CD14-positive monocyte (primary cell): ENCODE measurements at regions not wholly inside any gene's neighbourhood (a gene's known extent, or its start where the extent isn't known, plus 50 kb on each side); places are given as distances from the start of the nearest gene placed in this dataset.

Experiments
- DNase-seq, 3 donors: peaks; one replicate each; pipeline ENCODE4 v3.0.0-alpha.2; 2011 to 2022
- H2AFZ ChIP-seq: 2 replicates; pipeline ENCODE4 v1.6.0; 2012; ENCODE audit warnings: mild to moderate bottlenecking, low read depth, low read length, inconsistent platforms; ENCODE audit not compliant: insufficient read depth, poor library complexity, severe bottlenecking
- H3K27ac ChIP-seq, 2 donors: 1 replicate in 1 of 2; 2 replicates in 1 of 2; pipeline ENCODE4 v1.5.1; 2012 to 2013; ENCODE audit warnings: low read length in 2 of 2, control low read depth in 1 of 2, inconsistent platforms in 1 of 2, low read depth in 1 of 2, mild to moderate bottlenecking in 1 of 2
- H3K27me3 ChIP-seq, 2 donors: one replicate each; pipeline versions ENCODE4 v1.6.0 to v1.6.1; 2011 to 2013; ENCODE audit warnings: low read length in 2 of 2; ENCODE audit not compliant: control insufficient read depth in 2 of 2, insufficient read depth in 2 of 2
- H3K36me3 ChIP-seq, 2 donors: replicated peaks in 1 of 2; 1 replicate in 1 of 2; 2 replicates in 1 of 2; pipeline versions ENCODE4 v1.5.1 to v1.6.1; 2012 to 2013; ENCODE audit warnings: low read length in 2 of 2, control low read depth in 1 of 2, inconsistent platforms in 1 of 2, mild to moderate bottlenecking in 1 of 2; ENCODE audit not compliant: insufficient read depth in 2 of 2, control insufficient read depth in 1 of 2
- H3K4me1 ChIP-seq, 2 donors: 1 replicate in 1 of 2; 2 replicates in 1 of 2; pipeline versions ENCODE4 v1.5.1 to v1.6.1; 2012 to 2013; ENCODE audit warnings: low read length in 2 of 2, control low read depth in 1 of 2, inconsistent platforms in 1 of 2, mild to moderate bottlenecking in 1 of 2, moderate library complexity in 1 of 2; ENCODE audit not compliant: insufficient read depth in 2 of 2, control insufficient read depth in 1 of 2
- H3K4me2 ChIP-seq: replicated peaks from 2 replicates; pipeline ENCODE3; 2012; ENCODE audit warnings: low read length, moderate library complexity, mild to moderate bottlenecking; ENCODE audit not compliant: poor library complexity, severe bottlenecking; ENCODE audit errors: extremely low read depth
- H3K4me3 ChIP-seq, 3 experiments: fragments of 200-600 bp in 1 of 3; sonication (generic) in 1 of 3; replicated peaks in 1 of 3; 1 replicate in 2 of 3; 2 replicates in 1 of 3; pipeline ENCODE4 v1.5.1; 2011 to 2013; ENCODE audit warnings: low read length in 3 of 3, mild to moderate bottlenecking in 3 of 3, control low read depth in 2 of 3, low read depth in 2 of 3, inconsistent platforms in 1 of 3, moderate library complexity in 1 of 3
- H3K79me2 ChIP-seq: 2 replicates; pipeline ENCODE4 v1.6.0; 2012; ENCODE audit warnings: mild to moderate bottlenecking, control low read depth, inconsistent platforms, low read length, moderate library complexity; ENCODE audit not compliant: insufficient read depth
- H3K9ac ChIP-seq: 2 replicates; pipeline ENCODE4 v1.6.0; 2017; ENCODE audit warnings: low read length, mild to moderate bottlenecking; ENCODE audit not compliant: insufficient read depth, poor library complexity, severe bottlenecking
- H3K9me3 ChIP-seq, 2 donors: replicated peaks in 1 of 2; 1 replicate in 1 of 2; 2 replicates in 1 of 2; pipeline versions ENCODE4 v1.5.1 to v1.6.1; 2012 to 2013; ENCODE audit warnings: low read length in 2 of 2, control low read depth in 1 of 2; ENCODE audit not compliant: control insufficient read depth in 1 of 2, insufficient read depth in 1 of 2
- H4K20me1 ChIP-seq: 2 replicates; pipeline ENCODE4 v1.6.0; 2012; ENCODE audit warnings: mild to moderate bottlenecking, low read length, control low read depth, moderate library complexity; ENCODE audit not compliant: insufficient read depth
- H3K27ac Mint-ChIP-seq, 7 donors: one replicate each; pipeline ENCODE4 v1.8.0; 2020; ENCODE audit warnings: mild to moderate bottlenecking in 7 of 7, mixed read lengths in 7 of 7, moderate library complexity in 6 of 7, inconsistent platforms in 2 of 7
- H3K27me3 Mint-ChIP-seq, 3 donors: one replicate each; pipeline ENCODE4 v1.8.0; 2021 to 2022; ENCODE audit warnings: low read depth in 3 of 3, mild to moderate bottlenecking in 3 of 3, mixed read lengths in 3 of 3, moderate library complexity in 3 of 3, inconsistent platforms in 1 of 3
- H3K36me3 Mint-ChIP-seq, 2 donors: one replicate each; pipeline ENCODE4 v1.8.0; 2020; ENCODE audit warnings: mixed read lengths in 2 of 2, inconsistent platforms in 1 of 2, mild to moderate bottlenecking in 1 of 2
- H3K4me1 Mint-ChIP-seq: one replicate; pipeline ENCODE4 v1.8.0; 2020; ENCODE audit warnings: mild to moderate bottlenecking, mixed read lengths
- H3K4me3 Mint-ChIP-seq, 2 donors: one replicate each; pipeline ENCODE4 v1.8.0; 2020; ENCODE audit warnings: mild to moderate bottlenecking in 2 of 2, mixed read lengths in 2 of 2, moderate library complexity in 1 of 2
- H3K9me3 Mint-ChIP-seq, 7 donors: one replicate each; pipeline ENCODE4 v1.8.0; 2020 to 2022; ENCODE audit warnings: mixed read lengths in 7 of 7, mild to moderate bottlenecking in 6 of 7, moderate library complexity in 6 of 7, inconsistent platforms in 2 of 7
- CTCF ChIP-seq: fragments of 200-600 bp; IDR thresholded peaks from one replicate; pipeline ENCODE4 v1.8.0; 2022; ENCODE audit warnings: antibody characterized with exemption, mild to moderate bottlenecking
- WGBS: methylation state at CpG from one replicate; pipeline ENCODE4 v1.1.5; 2013; ENCODE audit warnings: missing lambda C conversion rate; ENCODE audit not compliant: insufficient coverage; 5-methylcytosine and 5-hydroxymethylcytosine counted together
- intact Hi-C, 2 donors: fragments of 100-400 bp; cut with micrococcal nuclease; formaldehyde crosslinking; loops; one replicate each; pipeline versions ENCODE4 v1.15.0 to v1.15.1; 2023

GRCh38 chr1:188689542-188689941 lies 1788.1 kb downstream of the BRINP3 start:
- H3K4me1 Mint-ChIP-seq: no peaks in the 10 kb centered on the region
- intact Hi-C loops: no loop called here
- no peak overlapping the region for H3K9ac ChIP-seq
- H3K4me1 ChIP-seq: no peaks in the 10 kb centered on the region
- H3K27me3 ChIP-seq: no peaks in the 10 kb centered on the region
- no peaks in the 10 kb centered on the region for H4K20me1 ChIP-seq
- H3K4me3 ChIP-seq: no peak overlapping the region
- H3K36me3 ChIP-seq: no peaks in the 10 kb centered on the region
- H3K27ac Mint-ChIP-seq: no peak overlapping the region
- DNase-seq: no peak
- H3K4me2 ChIP-seq: no peak overlapping the region
- H3K9me3 ChIP-seq: no peaks in the 10 kb centered on the region
- no peaks in the 10 kb centered on the region for H3K27me3 Mint-ChIP-seq
- WGBS: 81% methylated on average over 3 of the region's 4 CpGs
- H3K9me3 Mint-ChIP-seq: peaks cover 0 to 7% (median 3%) of the 10 kb centered on the region in 7 donors
- H3K4me3 Mint-ChIP-seq: no peak overlapping the region
- no peaks in the 10 kb centered on the region for H3K36me3 Mint-ChIP-seq
- TF ChIP-seq CTCF: no peak
- no peak overlapping the region for H2AFZ ChIP-seq
- no peak overlapping the region for H3K27ac ChIP-seq
- H3K79me2 ChIP-seq: no peaks in the 10 kb centered on the region

GRCh38 chr1:188700116-188700515 lies 1777.5 kb downstream of the BRINP3 start:
- Histone ChIP-seq H2AFZ (no peak overlapping the region), H3K4me2 (no peak overlapping the region), H3K36me3 (no peaks in the 10 kb centered on the region), H3K9ac (no peak overlapping the region), H3K4me1 (no peaks in the 10 kb centered on the region), H4K20me1 (no peaks in the 10 kb centered on the region), H3K9me3 (peaks cover 5 to 17% of the 10 kb centered on the region in 2 donors), H3K27me3 (no peaks in the 10 kb centered on the region), H3K79me2 (no peaks in the 10 kb centered on the region), H3K4me3 (no peak overlapping the region), H3K27ac (no peak overlapping the region)
- intact Hi-C loops: no loop called here
- 80% methylated on average over 1 of the region's 2 CpGs for WGBS
- TF ChIP-seq CTCF: no peak
- H3K27me3 Mint-ChIP-seq: peaks cover 0 to 1% (median 0%) of the 10 kb centered on the region in 3 donors
- H3K4me3 Mint-ChIP-seq: no peak overlapping the region
- no peaks in the 10 kb centered on the region for H3K4me1 Mint-ChIP-seq
- H3K9me3 Mint-ChIP-seq: peaks cover 0 to 17% (median 12%) of the 10 kb centered on the region in 7 donors
- DNase-seq: no peak
- H3K27ac Mint-ChIP-seq: no peak overlapping the region
- no peaks in the 10 kb centered on the region for H3K36me3 Mint-ChIP-seq
